B cell (primary cell): ENCODE measurements at regions not wholly inside any gene's neighbourhood (a gene's known extent, or its start where the extent isn't known, plus 50 kb on each side); places are given as distances from the start of the nearest gene placed in this dataset.

Experiments used
- EZH2 ChIP-seq: IDR thresholded peaks from 2 replicates; pipeline ENCODE4 v1.6.1; 2012; ENCODE audit warnings: borderline replicate concordance, low read depth, mild to moderate bottlenecking, moderate library complexity, low read length; ENCODE audit not compliant: insufficient read depth, poor library complexity, severe bottlenecking
- TF ChIP-seq, protein P1 (sequence below): fragments of 200-600 bp; IDR thresholded peaks from one replicate; pipeline ENCODE4 v1.8.0; 2022; ENCODE audit warnings: antibody characterized with exemption, mild to moderate bottlenecking

DNA sequence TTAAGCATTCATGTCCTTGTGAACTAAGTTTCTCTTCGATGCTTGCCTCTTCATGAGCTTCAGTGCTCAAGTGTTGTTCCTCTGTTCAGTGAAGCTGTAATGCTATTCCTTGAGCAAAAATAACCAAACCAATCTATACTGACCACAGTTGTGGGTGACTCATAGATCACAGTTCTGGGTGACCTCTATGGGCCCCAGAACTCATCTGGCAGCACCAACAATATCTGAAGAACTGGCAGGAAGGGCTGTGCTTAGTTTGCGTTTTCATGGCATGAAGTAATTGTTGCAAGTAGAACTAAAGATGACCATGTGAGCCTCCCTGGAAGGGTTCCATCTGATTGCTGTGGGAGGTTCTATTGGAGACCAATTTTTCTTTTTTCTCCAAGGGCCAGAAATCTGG is 106.2 kb downstream of the CCNG2 start:
- TF ChIP-seq EZH2: no peak
- TF ChIP-seq, protein P1, sequence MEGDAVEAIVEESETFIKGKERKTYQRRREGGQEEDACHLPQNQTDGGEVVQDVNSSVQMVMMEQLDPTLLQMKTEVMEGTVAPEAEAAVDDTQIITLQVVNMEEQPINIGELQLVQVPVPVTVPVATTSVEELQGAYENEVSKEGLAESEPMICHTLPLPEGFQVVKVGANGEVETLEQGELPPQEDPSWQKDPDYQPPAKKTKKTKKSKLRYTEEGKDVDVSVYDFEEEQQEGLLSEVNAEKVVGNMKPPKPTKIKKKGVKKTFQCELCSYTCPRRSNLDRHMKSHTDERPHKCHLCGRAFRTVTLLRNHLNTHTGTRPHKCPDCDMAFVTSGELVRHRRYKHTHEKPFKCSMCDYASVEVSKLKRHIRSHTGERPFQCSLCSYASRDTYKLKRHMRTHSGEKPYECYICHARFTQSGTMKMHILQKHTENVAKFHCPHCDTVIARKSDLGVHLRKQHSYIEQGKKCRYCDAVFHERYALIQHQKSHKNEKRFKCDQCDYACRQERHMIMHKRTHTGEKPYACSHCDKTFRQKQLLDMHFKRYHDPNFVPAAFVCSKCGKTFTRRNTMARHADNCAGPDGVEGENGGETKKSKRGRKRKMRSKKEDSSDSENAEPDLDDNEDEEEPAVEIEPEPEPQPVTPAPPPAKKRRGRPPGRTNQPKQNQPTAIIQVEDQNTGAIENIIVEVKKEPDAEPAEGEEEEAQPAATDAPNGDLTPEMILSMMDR: no peak
